SIG-M5 treated with dmso at 0.1 percent for 504 hours (cell line): ENCODE measurements at regions not wholly inside any gene's neighbourhood (a gene's known extent, or its start where the extent isn't known, plus 50 kb on each side); places are given as distances from the start of the nearest gene placed in this dataset.
A peak's percentile ranks its signal among the peaks of the same experiment; 100 is the strongest.

ENCODE experiments used
- DNase-seq: peaks from one replicate; lab custom pipeline; 2025; ENCODE audit not compliant: unreplicated experiment; lab: John Stamatoyannopoulos, UW

GRCh38 chr5:114237766-114238165 is 124.1 kb upstream of the KCNN2 start:
- DNase-seq = no peak

DNA sequence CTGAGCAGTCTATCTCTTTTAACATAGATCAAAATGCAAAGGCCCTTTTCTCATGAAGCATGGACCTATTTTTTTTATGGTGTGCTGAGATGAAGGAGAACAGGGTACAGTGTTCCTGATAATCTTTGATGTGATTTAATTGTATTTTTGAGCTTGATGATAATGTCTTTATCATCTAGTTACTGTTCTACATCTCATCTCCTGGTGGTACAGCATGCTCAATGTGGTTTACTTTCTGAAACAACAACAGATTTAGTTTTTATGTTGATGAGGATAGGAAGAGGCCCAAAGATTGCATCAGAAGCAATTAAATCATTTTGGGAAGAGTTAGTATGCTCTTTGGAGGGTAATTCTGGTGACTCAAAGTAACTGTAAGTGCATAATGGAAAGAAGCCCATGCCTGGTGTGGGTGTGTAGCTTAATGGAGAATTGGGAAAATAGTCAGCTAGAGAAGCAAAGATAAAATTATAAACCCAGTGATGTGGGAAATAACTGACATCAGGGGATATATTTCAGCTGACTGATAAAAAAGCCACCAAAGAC is 123.0 kb upstream of the KCNN2 start:
- no peak for DNase-seq

DNA sequence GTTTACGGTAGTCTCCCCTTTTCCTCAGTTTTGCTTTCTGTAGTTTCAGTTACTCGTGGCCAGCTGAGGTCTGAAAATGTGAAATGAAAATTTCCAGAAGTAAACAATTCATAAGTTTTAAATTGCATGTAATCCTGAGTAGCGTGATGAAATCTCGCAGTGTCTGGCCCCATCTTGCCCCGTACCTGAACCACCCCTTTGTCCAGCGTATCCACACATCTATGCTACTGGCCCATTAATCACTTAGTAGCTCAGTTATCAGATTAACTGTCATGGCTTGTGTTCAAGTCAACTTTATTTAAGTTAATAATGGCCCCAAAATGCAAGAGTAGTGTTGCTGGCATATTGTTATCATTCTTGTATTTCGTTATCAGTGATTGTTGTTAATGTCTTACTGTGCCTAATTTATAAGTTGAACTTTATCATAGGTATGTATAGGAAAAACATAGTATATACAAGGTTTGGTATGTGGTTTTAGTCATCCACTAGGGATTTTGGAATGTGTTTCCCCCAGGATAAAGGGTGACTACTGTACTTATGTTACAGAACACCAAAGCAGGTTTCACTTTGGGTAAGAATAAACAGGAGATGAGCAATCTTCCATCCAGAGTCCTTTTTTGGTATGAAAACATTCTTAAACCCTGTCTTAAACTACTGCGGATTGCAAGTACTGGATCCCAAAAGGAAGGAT is 118.4 kb upstream of the KCNN2 start:
- DNase-seq = no peak

DNA sequence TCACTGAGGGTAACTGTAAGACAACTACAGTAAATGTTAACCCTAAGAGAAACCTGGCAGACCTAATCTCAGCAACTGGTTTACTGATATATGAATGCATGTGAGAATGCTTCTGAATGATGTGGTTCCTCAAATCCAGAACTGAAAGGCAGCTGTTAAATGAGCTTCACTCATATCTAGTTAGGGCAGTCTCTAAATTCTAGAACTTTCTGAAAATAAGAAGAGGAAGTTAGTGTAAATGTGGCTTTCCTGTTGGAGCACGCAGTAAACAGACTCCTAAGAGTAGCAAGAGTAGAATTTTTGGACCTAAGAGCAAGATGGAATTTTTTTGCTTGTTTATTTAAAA is 117.9 kb upstream of the KCNN2 start:
- DNase-seq = no peak

- DNase-seq = no peak
Observed at GRCh38 chr5:114249823-114250222, 112.0 kb upstream of the KCNN2 start.

DNA sequence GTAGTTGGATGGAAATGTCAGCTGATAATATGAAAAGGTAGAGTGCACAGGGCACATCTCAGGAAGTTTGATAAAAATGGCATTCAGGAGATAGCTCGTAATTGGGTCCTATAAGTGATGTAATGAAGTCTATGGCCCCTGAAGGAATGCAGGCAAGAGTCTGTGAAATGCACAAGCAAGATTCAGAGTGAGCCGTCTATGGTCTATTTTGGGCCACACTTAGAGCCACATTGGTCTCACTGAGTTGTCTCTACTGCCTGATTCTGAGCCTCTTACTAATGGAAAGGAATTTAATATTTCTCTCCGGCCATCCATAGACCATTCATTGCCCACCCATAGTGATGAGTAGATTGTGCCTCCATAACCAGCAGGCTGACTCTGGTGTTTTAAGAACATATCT is 111.3 kb upstream of the KCNN2 start:
- DNase-seq = no peak

DNA sequence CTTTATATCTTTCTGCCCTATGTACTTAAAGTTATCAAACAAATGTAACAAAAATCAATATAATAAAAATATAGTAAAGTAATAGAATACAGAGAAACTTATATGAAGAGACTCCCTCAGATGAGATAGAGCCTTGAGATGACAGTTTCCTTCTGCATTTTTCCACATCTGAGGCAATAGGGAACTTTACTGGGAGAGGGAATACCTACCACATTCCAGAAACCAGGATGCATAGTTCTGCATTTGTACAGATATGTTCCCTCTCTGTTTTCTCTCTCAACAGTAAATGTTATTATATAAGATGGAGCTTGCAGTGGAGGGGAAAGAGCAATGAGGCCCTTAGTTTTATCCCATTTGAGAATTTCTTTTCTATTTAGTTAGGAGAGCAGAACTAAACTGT is 109.6 kb upstream of the KCNN2 start:
- DNase-seq = no peak

DNA sequence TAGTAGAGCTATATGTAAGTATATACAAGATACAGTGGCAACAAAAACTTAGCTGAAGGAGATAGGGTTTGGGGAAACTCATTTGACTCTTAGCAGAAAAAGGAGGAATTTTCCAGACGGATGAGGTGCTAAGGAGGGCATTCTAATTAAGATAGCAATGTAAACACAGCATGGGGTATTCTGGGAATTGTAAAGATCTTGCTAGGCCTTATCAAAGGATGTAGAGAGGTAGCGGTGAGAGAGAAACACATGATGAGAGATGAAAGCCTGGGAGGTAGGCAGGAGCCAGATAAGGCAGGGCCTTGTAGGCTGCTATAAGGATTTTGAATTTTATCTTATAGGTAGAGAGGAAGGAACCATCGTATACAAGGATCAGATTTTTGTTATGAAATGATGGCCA is 106.6 kb upstream of the KCNN2 start:
- DNase-seq = no peak

GRCh38 chr5:114261989-114262388 is 99.9 kb upstream of the KCNN2 start:
- no peak for DNase-seq

GRCh38 chr5:114265432-114266060 is 96.3 kb upstream of the KCNN2 start:
- no peak for DNase-seq

DNA sequence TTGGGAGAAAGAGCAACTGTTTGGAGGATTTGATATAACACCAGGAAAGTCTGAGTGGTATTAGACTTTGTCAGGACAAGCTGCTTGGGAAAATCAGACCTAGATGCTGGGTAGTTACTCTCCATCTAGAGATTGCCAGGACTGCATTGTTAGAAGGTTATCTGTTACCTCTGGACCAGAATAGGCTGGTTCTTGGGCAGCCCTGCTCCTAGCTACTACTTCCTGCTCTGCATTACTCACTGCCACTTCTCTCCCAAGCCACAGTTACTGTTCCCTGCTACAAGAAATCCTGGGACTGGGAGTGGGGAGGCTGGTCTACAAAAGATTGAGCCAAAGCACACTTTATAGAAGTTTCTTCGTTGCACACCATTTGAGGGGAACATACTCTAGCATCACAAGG is 95.5 kb upstream of the KCNN2 start:
- DNase-seq = no peak

GRCh38 chr5:114296191-114296590 is 65.7 kb upstream of the KCNN2 start:
- no peak for DNase-seq

DNA sequence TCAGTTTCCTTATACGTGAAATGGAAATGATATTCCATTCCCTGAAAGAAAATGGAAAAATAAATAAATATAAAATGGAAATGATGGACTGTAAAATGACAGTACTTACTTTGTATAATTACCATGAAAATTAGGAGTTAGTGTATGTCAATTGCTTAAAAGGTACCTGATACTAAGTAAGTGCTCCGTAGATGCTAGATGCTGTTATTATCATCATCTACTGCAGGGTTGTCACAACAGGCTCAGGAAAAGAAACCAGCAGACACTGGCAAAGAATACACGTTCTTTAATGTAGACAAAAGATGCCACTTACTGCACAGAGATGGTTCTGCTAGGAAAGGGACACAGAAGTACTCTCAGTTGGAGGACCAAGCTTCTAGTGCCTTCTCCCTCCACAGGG is 64.0 kb upstream of the KCNN2 start:
- DNase-seq = no peak

GRCh38 chr5:114305402-114306207 is 56.3 kb upstream of the KCNN2 start:
- peak; percentile 43 for DNase-seq

DNA sequence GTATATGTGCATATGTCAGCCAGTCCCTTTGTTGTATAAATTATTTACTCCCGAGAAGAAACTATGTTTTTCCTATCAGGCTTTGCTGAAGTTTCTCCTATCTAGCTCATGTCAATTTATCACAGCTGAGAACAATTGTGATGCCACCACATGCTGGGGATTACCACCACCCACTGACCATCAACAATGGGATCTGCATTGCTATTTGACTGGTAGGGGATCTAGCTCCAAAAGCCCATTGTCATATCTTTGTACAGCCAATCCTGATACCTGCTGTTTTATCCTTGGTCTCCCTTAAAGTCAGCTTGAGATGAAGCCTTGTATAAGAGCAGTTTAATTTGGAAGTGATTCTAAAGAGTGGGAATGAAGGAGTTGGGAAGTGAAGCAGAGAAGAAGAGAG is 53.9 kb upstream of the KCNN2 start:
- DNase-seq = no peak

GRCh38 chr5:114308508-114308907 is 53.4 kb upstream of the KCNN2 start:
- peak; percentile 18 for DNase-seq

DNA sequence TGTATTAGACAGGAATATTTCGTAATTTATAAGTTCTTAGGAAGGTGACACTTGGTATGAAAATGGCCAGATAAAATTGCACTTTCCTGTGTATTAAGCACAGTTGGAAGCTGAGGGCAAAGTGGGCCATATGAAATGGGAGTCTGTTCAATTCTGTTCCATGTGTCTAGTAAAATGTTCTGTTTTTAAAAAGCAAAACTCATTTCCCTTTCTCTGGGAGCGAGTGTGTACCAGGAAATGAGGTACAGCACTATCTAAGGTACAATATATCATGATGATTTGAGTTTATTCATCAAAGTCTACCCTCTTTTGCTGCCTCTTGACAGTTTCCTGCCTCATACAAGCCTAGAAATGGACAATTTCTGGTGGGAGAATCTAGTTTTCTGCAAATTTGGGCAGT is 51.2 kb upstream of the KCNN2 start:
- DNase-seq = no peak

DNA sequence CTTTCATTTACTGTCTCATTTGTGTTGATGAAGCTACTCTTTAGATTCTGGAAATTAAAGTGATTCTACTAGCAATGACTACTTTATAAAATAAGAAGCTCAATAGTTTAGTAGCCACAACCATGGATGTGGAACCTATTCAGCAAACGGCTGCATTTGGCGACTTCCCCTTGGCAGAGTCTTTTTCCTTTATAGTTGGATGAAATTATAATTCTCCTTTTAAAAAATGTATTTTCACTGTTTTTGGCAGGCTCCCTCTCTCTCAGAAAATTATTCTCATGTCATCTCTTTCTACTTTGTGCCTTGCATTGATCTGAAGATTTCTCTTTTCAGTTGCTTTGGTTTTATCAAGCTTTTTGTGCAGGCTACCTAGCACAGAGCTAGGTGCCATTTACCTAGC is 50.6 kb upstream of the KCNN2 start:
- DNase-seq = no peak

DNA sequence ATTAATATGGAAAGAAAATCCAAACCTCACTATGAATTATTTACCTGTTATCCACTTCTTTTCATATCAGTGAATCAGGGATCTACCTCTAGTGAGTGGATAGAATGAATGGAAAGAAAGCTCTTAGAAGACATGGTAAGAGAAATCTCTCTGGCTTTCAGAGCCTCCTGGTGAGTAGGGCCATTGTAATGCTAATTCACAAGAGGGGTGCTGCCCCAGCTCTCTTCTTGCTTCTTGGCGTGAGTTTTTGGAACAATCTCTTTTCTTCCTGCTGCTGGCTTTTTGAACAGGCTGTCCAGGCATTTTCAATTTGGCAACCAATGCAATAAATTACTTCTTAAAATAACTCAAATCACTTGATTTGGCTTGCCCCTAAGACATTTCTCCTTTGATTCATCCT is 49.9 kb upstream of the KCNN2 start:
- DNase-seq = no peak
